Fibroblast of lung (primary cell): ENCODE measurements at regions not wholly inside any gene's neighbourhood (a gene's known extent, or its start where the extent isn't known, plus 50 kb on each side); places are given as distances from the start of the nearest gene placed in this dataset.
A peak's percentile ranks its signal among the peaks of the same experiment; 100 is the strongest.

Experiments
- DNase-seq, 2 donors: peaks; one replicate each; pipeline versions ENCODE4 v3.0.0 to v3.0.0-alpha.2; 2010; ENCODE audit warnings: low read depth in 2 of 2
- H2AFZ ChIP-seq: 2 replicates; pipeline ENCODE4 v1.5.1; 2012; ENCODE audit warnings: low read length, control low read depth, inconsistent platforms
- H3K27ac ChIP-seq: 2 replicates; pipeline ENCODE4 v1.5.1; 2011; ENCODE audit warnings: low read length, control low read depth; ENCODE audit not compliant: insufficient read depth
- H3K27me3 ChIP-seq: 2 replicates; pipeline ENCODE4 v1.5.1; 2011; ENCODE audit warnings: mild to moderate bottlenecking, low read length; ENCODE audit not compliant: control insufficient read depth, insufficient read depth
- H3K36me3 ChIP-seq: 2 replicates; pipeline ENCODE4 v1.5.1; 2011; ENCODE audit warnings: low read length; ENCODE audit not compliant: control insufficient read depth, insufficient read depth
- H3K4me1 ChIP-seq: 2 replicates; pipeline ENCODE4 v1.5.1; 2011; ENCODE audit warnings: low read length; ENCODE audit not compliant: control insufficient read depth, insufficient read depth; ENCODE audit errors: extremely low read depth
- H3K4me2 ChIP-seq: 2 replicates; pipeline ENCODE4 v1.5.1; 2011; ENCODE audit warnings: low read length, control low read depth; ENCODE audit not compliant: insufficient read depth; ENCODE audit errors: extremely low read depth
- H3K4me3 ChIP-seq, 4 experiments: fragments of 200-600 bp in 1 of 4; sonication (generic) in 1 of 4; replicated peaks in 1 of 4; 2 replicates each; pipeline ENCODE4 v1.5.1; 2011 to 2016; ENCODE audit warnings: low read length in 4 of 4, low read depth in 3 of 4, mild to moderate bottlenecking in 3 of 4, control low read depth in 2 of 4, inconsistent platforms in 1 of 4, mixed read lengths in 1 of 4; ENCODE audit not compliant: insufficient read depth in 1 of 4; ENCODE audit errors: control extremely low read depth in 1 of 4
- H3K79me2 ChIP-seq: 2 replicates; pipeline ENCODE4 v1.5.1; 2012; ENCODE audit warnings: mild to moderate bottlenecking, low read length, inconsistent platforms; ENCODE audit not compliant: control insufficient read depth, insufficient read depth
- H3K9ac ChIP-seq: 2 replicates; pipeline ENCODE4 v1.5.1; 2011; ENCODE audit warnings: mild to moderate bottlenecking, low read length, control low read depth; ENCODE audit not compliant: insufficient read depth
- H3K9me3 ChIP-seq: 2 replicates; pipeline ENCODE4 v1.5.1; 2012; ENCODE audit warnings: low read depth, low read length; ENCODE audit not compliant: control insufficient read depth, insufficient read depth
- H4K20me1 ChIP-seq: 2 replicates; pipeline ENCODE4 v1.5.1; 2011; ENCODE audit warnings: low read length; ENCODE audit not compliant: control insufficient read depth, insufficient read depth; ENCODE audit errors: extremely low read depth
- CTCF ChIP-seq, 2 donors: IDR thresholded peaks in 1 of 2; conservative IDR thresholded peaks in 1 of 2; 1 replicate in 1 of 2; 2 replicates in 1 of 2; pipeline ENCODE4 v1.5.1; 2011 to 2012; ENCODE audit warnings: low read length in 2 of 2, control low read depth in 1 of 2, inconsistent platforms in 1 of 2, low read depth in 1 of 2, mild to moderate bottlenecking in 1 of 2
- EZH2 ChIP-seq: IDR thresholded peaks from 2 replicates; pipeline ENCODE4 v1.5.1; 2012; ENCODE audit warnings: low read length, control low read depth, mild to moderate bottlenecking; ENCODE audit errors: missing control alignments

- H3K36me3 ChIP-seq: no peaks in the 10 kb centered on the region
- no peaks in the 10 kb centered on the region for H3K27me3 ChIP-seq
- DNase-seq: no peak
- no peaks in the 10 kb centered on the region for H3K79me2 ChIP-seq
- H3K4me3 ChIP-seq: no peak overlapping the region
- H2AFZ ChIP-seq: no peak overlapping the region
- no peak overlapping the region for H3K4me2 ChIP-seq
- TF ChIP-seq CTCF (conservative IDR thresholded peaks at IDR 0.05 in 1 of 2, IDR thresholded peaks at IDR 0.05 in 1 of 2; ENCODE audit: low read depth in 1 of 2, low read length in 2 of 2): no peak
- TF ChIP-seq EZH2: no peak
- H4K20me1 ChIP-seq: no peaks in the 10 kb centered on the region
- no peaks in the 10 kb centered on the region for H3K4me1 ChIP-seq
- no peaks in the 10 kb centered on the region for H3K9me3 ChIP-seq
- H3K27ac ChIP-seq: no peak overlapping the region
- H3K9ac ChIP-seq: no peak overlapping the region
These were observed 128.9 kb upstream of the LEF1 start for GRCh38 chr4:108297605-108298004.

- no peaks in the 10 kb centered on the region for H3K27me3 ChIP-seq
- H3K9ac ChIP-seq: no peak overlapping the region
- H2AFZ ChIP-seq: no peak overlapping the region
- no peak overlapping the region for H3K27ac ChIP-seq
- H4K20me1 ChIP-seq: no peaks in the 10 kb centered on the region
- no peaks in the 10 kb centered on the region for H3K36me3 ChIP-seq
- no peak overlapping the region for H3K4me3 ChIP-seq
- TF ChIP-seq CTCF (conservative IDR thresholded peaks at IDR 0.05 in 1 of 2, IDR thresholded peaks at IDR 0.05 in 1 of 2; ENCODE audit: low read depth in 1 of 2, low read length in 2 of 2) (no peak), EZH2 (no peak)
- H3K4me1 ChIP-seq: no peaks in the 10 kb centered on the region
- peak in 1 of 2 donors; percentile 22 for DNase-seq
- no peaks in the 10 kb centered on the region for H3K9me3 ChIP-seq
- no peaks in the 10 kb centered on the region for H3K79me2 ChIP-seq
- H3K4me2 ChIP-seq: no peak overlapping the region
These were observed 123.5 kb upstream of the LEF1 start for GRCh38 chr4:108292229-108292628.

- no peak overlapping the region for H3K4me2 ChIP-seq
- no peak overlapping the region for H3K9ac ChIP-seq
- H4K20me1 ChIP-seq: no peaks in the 10 kb centered on the region
- no peaks in the 10 kb centered on the region for H3K79me2 ChIP-seq
- no peak overlapping the region for H2AFZ ChIP-seq
- no peak overlapping the region for H3K27ac ChIP-seq
- TF ChIP-seq EZH2 (no peak), CTCF (conservative IDR thresholded peaks at IDR 0.05 in 1 of 2, IDR thresholded peaks at IDR 0.05 in 1 of 2; ENCODE audit: low read depth in 1 of 2, low read length in 2 of 2) (no peak)
- H3K4me3 ChIP-seq: no peak overlapping the region
- H3K27me3 ChIP-seq: no peaks in the 10 kb centered on the region
- DNase-seq: no peak
- H3K36me3 ChIP-seq: no peaks in the 10 kb centered on the region
- no peaks in the 10 kb centered on the region for H3K9me3 ChIP-seq
- no peaks in the 10 kb centered on the region for H3K4me1 ChIP-seq
These were observed 122.4 kb upstream of the LEF1 start for GRCh38 chr4:108291137-108291536.
